DOHH2 (cell line): ENCODE measurements at regions not wholly inside any gene's neighbourhood (a gene's known extent, or its start where the extent isn't known, plus 50 kb on each side); places are given as distances from the start of the nearest gene placed in this dataset.
"Not testable (repeated sequence)": the region's sequence is repeated elsewhere in the genome, so short reads cannot be mapped to it uniquely, and the experiment has no call there.

Experiments
- H3F3A ChIP-seq: fragments of 200-600 bp; sonication (generic), shearing (Covaris generic); 2 replicates; pipeline ENCODE4 v1.6.0; 2016; ENCODE audit warnings: antibody characterized with exemption, mild to moderate bottlenecking; ENCODE audit not compliant: control insufficient read depth, insufficient read depth
- H3K27ac ChIP-seq: fragments of 200-600 bp; sonication (generic); 2 replicates; pipeline ENCODE4 v1.5.1; 2014; ENCODE audit warnings: low read depth, mild to moderate bottlenecking, low read length, moderate library complexity
- H3K27me3 ChIP-seq: fragments of 200-600 bp; sonication (generic); 2 replicates; pipeline ENCODE4 v1.6.1; 2014; ENCODE audit warnings: mild to moderate bottlenecking, low read length, mixed read lengths; ENCODE audit not compliant: control insufficient read depth
- H3K36me3 ChIP-seq: fragments of 200-600 bp; sonication (generic); 2 replicates; pipeline ENCODE4 v1.6.1; 2014; ENCODE audit warnings: mild to moderate bottlenecking, low read length, moderate library complexity, mixed read lengths; ENCODE audit not compliant: control insufficient read depth
- H3K4me1 ChIP-seq: fragments of 200-600 bp; sonication (generic); 2 replicates; pipeline ENCODE4 v1.6.1; 2014; ENCODE audit warnings: mild to moderate bottlenecking, low read length, mixed read lengths; ENCODE audit not compliant: control insufficient read depth
- H3K4me2 ChIP-seq: fragments of 200-600 bp; sonication (generic); 2 replicates; pipeline ENCODE4 v1.6.0; 2014; ENCODE audit warnings: mild to moderate bottlenecking, low read length, moderate library complexity
- H3K4me3 ChIP-seq: fragments of 200-600 bp; sonication (generic); 2 replicates; pipeline ENCODE4 v1.5.1; 2014; ENCODE audit warnings: mild to moderate bottlenecking, low read length, mixed read lengths
- H3K79me2 ChIP-seq: fragments of 200-600 bp; sonication (generic); 2 replicates; pipeline ENCODE4 v1.6.1; 2014; ENCODE audit warnings: mild to moderate bottlenecking, low read length, mixed read lengths; ENCODE audit not compliant: control insufficient read depth
- H3K9me2 ChIP-seq: fragments of 200-600 bp; sonication (generic); replicated peaks from 2 replicates; pipeline ENCODE4 v1.6.1; 2014; ENCODE audit warnings: mild to moderate bottlenecking, low read length, mixed read lengths; ENCODE audit not compliant: control insufficient read depth
- H3K9me3 ChIP-seq: fragments of 200-600 bp; sonication (generic); 2 replicates; pipeline ENCODE4 v1.6.1; 2014; ENCODE audit warnings: antibody characterized with exemption, low read length, mixed read lengths; ENCODE audit not compliant: control insufficient read depth, insufficient read depth
- H4K20me1 ChIP-seq: fragments of 200-600 bp; sonication (generic); 2 replicates; pipeline ENCODE4 v1.6.0; 2014; ENCODE audit warnings: low read depth, mild to moderate bottlenecking, antibody characterized with exemption, low read length, moderate library complexity; ENCODE audit not compliant: control insufficient read depth, insufficient read depth
- CTCF ChIP-seq: fragments of 200-600 bp; sonication (generic); IDR thresholded peaks from one replicate; pipeline ENCODE4 v1.5.1; 2014; ENCODE audit warnings: antibody characterized with exemption, mild to moderate bottlenecking, low read depth, low read length; ENCODE audit not compliant: poor library complexity, severe bottlenecking
- EZH2phosphoT487 ChIP-seq: fragments of 200-600 bp; sonication (generic); IDR thresholded peaks from 2 replicates; pipeline ENCODE4 v1.6.1; 2017; ENCODE audit warnings: borderline replicate concordance, mild to moderate bottlenecking, antibody characterized with exemption, low read length, moderate library complexity, mixed read lengths

DNA sequence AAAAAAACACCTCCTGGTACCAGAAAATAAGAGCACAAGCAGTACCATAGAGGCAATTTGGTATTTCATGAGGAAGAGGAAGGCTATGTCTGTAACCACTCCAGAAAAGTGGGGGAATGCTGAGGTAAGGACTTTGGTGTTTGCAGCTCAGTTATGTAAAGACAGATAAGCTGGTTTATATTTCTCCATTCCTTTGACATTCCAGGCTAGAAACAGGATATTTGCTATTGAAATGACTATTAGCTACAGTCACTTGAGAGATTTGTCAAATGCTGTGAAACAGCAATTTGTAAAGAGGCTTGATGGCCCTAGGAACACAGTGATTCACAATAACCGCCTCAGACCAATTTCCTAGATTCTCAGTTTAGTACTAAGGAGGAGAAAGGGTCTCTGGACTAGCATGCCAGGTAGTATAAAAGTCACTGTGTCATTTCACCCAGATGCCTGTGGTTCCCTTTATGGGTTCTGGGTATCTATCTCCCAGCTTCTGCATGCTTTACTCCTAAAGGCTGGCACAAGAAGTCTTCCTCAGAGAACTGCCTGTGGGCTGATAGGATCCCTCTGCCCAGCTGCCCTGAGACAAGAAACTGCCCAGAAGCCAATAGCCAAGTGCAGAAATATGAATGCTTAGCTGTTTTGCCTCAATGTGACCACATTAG lies 80.5 kb downstream of the VCAM1 start:
- H3K4me3 ChIP-seq = no peak overlapping the region
- no peaks in the 10 kb centered on the region for H4K20me1 ChIP-seq
- no peaks in the 10 kb centered on the region for H3K9me2 ChIP-seq
- H3K79me2 ChIP-seq = no peaks in the 10 kb centered on the region
- no peak overlapping the region for H3K4me2 ChIP-seq
- H3K36me3 ChIP-seq = no peaks in the 10 kb centered on the region
- H3K27me3 ChIP-seq = no peaks in the 10 kb centered on the region
- no peaks in the 10 kb centered on the region for H3K9me3 ChIP-seq
- no peak for TF ChIP-seq EZH2phosphoT487
- TF ChIP-seq CTCF = no peak
- H3K27ac ChIP-seq = no peak overlapping the region
- H3F3A ChIP-seq = no peaks in the 10 kb centered on the region
- H3K4me1 ChIP-seq = no peaks in the 10 kb centered on the region

DNA sequence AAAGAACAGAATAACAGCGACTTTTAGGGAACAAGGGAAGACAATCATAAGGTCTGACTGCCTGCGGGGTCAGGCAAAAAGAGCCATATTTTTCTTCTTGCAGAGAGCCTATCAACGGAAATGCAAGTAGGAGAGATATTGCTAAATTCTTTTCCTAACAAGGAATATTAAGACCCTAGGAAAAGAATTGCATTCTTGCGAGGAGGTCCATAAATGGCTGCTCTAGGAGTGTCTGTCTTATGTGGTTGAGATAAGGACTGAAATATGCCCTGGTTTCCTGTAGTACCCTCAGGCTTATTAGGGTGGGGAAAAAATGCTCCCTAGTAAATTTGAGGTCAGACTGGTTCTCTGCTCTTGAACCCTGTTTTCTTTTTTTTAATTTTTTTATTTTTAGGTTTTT lies 81.7 kb downstream of the VCAM1 start:
- H4K20me1 ChIP-seq, H3K27me3 ChIP-seq, H3K4me3 ChIP-seq, H3K9me2 ChIP-seq, H3K9me3 ChIP-seq, H3K4me2 ChIP-seq, H3K27ac ChIP-seq, H3K79me2 ChIP-seq, H3K4me1 ChIP-seq, H3K36me3 ChIP-seq, H3F3A ChIP-seq: not testable (repeated sequence)

DNA sequence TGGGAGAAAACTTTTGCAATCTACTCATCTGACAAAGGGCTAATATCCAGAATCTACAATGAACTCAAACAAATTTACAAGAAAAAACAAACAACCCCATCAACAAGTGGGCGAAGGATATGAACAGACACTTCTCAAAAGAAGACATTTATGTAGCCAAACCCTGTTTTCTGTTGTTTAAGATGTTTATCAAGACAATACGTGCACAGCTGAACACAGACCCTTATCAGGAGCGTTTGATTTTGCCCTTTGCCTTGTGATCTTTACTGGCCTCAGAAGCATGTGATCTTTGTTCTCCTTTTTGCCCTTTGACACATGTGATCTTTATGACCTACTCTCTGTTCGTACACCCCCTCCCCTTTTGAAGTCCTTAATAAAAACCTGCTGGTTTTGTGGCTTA lies 83.7 kb downstream of the VCAM1 start:
- H3K9me3 ChIP-seq, H3K36me3 ChIP-seq, H3K4me3 ChIP-seq, H3K9me2 ChIP-seq, H3K79me2 ChIP-seq, H3K4me2 ChIP-seq, H3K4me1 ChIP-seq, H3F3A ChIP-seq, H3K27ac ChIP-seq, H3K27me3 ChIP-seq, H4K20me1 ChIP-seq: not testable (repeated sequence)

- TF ChIP-seq EZH2phosphoT487 (no peak), CTCF (no peak)
- Histone ChIP-seq H3K4me1 (no peaks in the 10 kb centered on the region), H3K79me2 (no peaks in the 10 kb centered on the region), H3K9me2 (no peaks in the 10 kb centered on the region), H3K27ac (no peak overlapping the region), H3K27me3 (no peaks in the 10 kb centered on the region), H3K9me3 (no peaks in the 10 kb centered on the region), H3K4me3 (no peak overlapping the region), H3K36me3 (no peaks in the 10 kb centered on the region), H3K4me2 (no peak overlapping the region), H3F3A (no peaks in the 10 kb centered on the region), H4K20me1 (no peaks in the 10 kb centered on the region)
Measured at GRCh38 chr1:100806601-100807000, 87.1 kb downstream of the VCAM1 start.
